ENCODE measurements at regions not wholly inside any gene's neighbourhood (a gene's known extent, or its start where the extent isn't known, plus 50 kb on each side); places are given as distances from the start of the nearest gene placed in this dataset.

DNA sequence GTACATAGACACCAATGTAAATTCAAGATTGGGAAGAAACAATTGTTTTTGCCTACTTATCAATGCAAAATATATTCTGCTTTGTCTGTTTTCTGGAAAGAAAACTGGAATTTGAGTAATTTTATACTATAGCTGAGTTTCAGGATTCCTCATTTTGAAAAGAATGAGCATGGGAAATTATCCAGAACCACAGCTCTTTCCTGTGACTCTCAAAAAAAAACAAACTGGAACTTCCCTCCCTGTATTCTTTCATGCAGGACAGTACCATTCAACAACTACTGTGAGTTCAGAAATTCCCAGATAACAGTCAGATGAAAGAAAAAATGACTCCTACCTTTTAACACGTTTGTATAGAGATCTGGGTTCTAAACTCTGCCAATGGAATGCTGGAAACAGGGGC, 372.4 kb downstream of the TGFB2 start:
- DNase-seq (ENCODE audit: low read depth) = no peak

DNA sequence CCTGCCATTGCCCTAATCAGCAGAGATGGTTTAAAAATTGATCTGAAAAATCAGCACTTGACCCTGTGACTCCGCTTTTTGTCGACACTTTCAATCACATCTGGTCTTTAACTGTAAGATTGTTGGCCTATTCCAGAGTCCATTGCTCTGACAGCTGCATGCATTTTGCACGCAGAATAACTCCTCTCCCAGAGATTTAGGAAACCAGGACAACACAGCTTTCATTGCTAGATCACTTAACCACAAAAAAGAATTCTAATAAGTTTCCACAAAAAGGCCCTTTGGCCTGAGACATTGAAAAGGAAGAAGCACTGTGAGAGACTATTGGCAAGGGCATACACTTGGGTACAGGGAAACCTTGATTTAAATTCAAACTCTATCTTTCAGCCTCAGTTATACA, 373.1 kb downstream of the TGFB2 start:
- DNase-seq (ENCODE audit: low read depth) = no peak

DNA sequence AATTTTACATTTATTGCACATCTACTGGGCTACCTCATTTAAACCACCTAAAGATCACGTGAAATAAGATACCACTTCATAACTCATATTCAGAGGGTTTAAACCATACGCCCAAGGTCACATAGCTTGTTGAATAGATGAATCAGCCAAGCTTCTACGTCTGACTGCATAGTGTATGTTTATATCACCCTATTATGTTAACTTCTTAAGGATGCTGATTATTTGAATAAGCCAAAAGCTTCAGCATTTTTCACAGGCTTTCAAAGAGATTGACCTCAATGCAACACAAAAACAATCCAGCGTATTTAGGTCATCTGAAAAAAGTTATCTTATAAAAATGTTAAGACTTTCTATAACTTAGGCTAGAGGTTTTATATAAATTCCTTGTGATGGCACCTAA, 373.8 kb downstream of the TGFB2 start:
- no peak for DNase-seq (ENCODE audit: low read depth)

DNA sequence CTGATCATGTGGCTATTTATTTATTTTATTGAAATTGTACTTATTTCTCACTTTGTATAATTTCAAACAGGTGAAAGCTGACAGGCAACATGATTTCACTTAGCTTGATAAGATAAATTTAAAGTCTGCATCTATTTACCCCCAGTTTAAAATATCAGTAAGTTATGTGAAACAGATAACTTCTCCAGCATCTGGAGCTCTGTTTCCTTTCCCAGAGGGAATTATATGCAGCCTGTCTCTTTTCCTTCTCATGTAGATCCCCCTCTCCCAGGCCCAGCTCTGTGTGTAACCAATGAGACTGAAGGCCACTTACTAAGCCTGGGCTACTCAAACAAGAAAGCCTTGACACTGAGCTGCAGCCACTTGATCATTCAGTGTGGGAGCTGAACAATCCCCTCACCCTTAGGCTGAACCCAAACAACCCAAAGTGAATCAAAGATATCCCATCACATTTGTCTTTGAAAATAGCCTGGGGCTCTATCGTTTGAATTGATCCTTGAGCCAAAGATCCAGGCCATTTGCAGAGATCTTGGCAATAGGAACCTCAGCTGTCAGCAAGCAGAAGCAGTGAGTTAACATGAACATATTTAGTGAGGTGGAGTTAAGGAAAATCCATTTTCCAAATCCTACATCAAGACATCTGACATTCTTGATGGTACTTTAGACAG, 383.9 kb downstream of the TGFB2 start:
- no peak for DNase-seq (ENCODE audit: low read depth)

DNA sequence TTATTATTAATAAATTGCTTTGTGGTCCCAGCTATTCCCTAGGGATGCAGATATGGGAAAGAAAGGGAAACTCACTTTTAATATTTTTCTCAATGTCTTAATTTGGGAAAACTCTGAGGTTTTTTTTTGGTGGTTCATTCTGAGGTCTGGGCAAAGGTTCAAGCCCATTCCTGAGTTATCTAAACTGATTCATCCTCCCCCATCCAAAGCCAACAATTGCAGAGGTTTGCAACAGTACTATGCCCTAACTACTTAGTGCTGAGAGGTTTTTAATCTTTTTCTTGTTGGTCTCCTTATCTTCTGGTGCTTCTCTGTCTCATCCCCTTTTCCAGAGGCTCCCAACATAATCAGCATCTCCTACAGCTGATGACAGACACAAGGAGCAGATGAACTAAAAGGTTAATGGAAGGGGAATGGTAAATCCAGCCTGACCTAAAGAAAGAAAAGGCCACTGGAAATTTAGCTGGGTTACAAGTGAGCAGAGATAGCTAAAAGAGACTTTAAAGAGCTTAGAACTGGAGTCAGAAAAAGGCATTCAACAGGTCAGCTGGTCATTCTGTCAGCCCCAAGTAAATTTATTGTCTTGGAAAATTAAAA, 390.4 kb downstream of the TGFB2 start:
- peak; percentile 51 for DNase-seq (ENCODE audit: low read depth)

DNA sequence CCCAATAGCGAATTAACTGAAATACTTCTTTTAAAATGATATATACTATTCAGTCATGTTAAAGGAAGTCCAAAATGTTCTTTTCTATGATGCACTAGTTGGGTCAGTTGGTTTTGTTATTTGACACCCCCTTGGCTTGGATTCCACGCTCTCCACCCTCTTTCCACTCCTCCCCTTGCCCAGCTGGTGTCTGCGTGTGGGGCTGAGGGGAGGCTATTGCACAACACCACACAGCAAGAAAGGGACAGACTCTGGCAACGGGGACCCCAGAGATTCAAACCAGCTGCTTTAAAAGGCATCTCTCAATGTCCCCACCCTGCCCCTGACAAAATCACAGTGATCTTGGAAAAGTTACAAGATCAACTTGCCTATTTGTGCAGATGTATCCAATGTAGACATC, 394.3 kb downstream of the TGFB2 start:
- DNase-seq (ENCODE audit: low read depth) = peak; percentile 82

DNA sequence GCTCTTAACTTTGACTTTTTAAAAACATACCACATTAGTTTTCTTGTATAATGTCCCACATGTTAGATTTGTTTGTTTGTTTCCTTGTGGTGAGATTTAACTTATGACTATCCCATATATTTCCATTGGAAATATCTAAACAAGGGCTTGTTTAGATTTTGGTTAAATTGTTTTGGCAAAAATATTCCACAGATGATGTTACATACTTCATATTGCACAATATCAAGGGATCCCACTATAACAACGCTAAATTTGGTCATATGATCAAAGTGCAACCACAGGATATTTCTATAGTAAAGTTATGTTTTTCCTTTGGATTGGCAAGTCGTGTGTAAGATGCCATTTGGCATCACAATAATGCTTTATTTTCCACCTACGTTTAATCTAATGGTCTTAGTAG, 396.7 kb downstream of the TGFB2 start:
- no peak for DNase-seq (ENCODE audit: low read depth)

DNA sequence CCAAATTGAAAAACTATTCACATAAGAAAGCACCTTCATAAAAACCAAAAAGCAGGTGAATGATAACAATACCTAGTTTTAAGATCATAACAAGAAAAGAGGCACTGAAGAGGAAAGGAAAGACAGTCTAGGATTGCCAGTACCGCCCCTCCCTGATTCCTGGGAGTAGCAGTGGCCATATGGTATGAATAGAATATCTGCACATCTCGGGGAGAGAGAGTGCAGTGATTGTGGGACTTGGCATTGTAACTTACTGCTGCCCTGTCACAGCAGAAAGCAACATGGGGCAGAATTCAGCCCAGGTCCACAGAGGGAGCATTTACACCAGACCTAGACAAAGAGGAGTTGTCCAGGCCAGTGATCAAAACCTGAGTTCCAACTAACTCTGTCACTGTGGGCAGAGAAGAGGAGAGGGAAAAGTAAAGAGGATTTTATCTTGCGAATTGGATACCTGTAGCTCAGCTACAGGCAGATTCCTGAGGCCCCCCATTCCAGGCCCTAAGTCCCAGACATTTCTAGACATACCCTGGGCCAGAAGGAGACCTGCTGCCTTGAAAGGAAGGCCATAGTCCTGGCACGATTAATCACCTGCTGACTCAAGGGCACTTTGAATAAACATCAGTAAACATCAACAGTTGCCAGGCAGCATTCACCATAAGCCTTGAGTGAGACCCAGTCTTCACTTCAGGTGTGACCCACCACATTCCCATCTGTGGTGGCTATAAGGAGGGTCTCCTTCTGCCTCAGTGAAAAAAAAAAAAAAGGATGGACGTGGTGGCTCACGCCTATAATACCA, 397.5 kb downstream of the TGFB2 start:
- DNase-seq (ENCODE audit: low read depth) = no peak

DNA sequence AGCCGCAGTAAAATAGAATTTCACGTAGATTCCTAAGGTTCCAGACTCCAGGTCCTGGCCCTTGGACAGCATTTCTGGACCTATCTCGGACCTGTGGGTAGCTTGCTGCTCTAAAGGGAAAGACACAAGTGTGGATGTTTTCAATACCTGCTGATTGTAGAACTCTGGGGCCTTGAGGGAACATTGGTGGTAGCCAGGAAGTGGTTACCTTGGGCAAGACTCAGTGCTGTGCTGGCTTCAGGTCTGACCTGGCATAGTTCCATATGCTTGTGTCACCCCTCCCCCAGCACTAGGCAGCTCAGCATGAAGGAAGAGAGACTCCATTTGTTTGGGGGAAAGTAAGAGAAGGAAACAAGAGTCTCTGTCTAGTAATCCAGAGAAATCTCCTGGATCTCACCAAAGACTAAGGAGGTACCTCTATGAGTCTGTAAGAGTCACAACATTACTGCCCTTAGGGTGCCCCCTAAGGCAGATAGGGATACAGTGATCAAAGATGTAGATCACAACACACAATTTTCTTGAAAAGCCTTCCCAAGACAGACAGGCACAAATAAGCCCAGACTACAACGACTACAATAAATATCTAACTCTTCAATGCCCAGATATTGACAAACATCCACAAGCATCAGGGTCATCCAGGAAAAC, 398.8 kb downstream of the TGFB2 start:
- no peak for DNase-seq (ENCODE audit: low read depth)

DNA sequence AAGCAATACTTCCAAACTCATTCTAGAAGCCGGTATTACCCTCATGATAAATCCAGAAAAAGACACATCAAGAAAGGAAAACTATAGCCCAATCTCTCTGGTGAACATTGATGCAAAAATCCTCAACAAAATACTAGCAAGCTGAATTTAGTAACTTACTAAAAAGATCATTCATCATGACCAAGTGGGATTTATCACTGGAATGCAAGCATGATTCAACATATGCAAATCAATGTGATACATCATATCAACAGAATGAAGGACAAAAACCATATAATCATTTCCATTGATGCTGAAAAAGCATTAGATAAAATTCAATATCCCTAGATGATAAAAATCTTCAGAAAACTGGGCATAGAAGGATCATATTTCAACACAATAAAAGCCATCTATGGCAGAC, 402.9 kb downstream of the TGFB2 start:
- no peak for DNase-seq (ENCODE audit: low read depth)

DNA sequence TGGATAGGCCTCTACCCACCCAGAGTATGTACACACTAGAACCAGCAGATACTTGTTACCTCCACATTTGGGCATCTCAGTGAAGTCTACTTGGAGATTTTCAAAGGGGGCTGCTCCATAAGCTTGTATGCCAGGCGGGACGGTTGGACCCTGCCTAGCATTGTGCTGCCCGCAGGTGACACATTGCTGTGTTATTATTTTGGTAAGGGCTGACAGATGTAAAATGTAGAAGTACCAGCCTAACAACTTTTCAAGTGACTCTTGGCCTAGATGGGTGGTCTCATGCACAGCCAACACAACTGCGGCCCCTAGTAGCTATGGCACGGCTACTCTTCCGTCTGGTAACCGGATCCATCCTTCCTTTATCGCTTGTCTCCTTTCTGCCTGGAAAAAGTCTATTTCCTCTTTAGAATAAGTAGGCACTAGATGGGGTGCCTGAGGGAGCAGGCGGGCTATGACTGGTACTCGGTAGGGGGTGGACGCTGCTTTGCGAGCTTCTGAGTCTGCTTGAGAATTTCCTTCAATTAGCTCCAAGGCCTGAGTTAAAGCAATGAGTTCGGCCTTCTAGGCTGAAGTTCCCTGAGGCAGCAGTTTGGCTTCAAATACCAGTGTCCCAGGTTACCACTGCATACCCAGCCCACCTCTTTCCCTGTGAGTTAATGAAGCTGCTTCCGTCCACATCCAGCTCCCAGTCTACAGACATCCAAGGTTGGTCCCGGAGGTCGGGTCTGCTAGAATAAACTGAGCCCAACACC, 405.3 kb downstream of the TGFB2 start:
- DNase-seq (ENCODE audit: low read depth) = no peak

DNA sequence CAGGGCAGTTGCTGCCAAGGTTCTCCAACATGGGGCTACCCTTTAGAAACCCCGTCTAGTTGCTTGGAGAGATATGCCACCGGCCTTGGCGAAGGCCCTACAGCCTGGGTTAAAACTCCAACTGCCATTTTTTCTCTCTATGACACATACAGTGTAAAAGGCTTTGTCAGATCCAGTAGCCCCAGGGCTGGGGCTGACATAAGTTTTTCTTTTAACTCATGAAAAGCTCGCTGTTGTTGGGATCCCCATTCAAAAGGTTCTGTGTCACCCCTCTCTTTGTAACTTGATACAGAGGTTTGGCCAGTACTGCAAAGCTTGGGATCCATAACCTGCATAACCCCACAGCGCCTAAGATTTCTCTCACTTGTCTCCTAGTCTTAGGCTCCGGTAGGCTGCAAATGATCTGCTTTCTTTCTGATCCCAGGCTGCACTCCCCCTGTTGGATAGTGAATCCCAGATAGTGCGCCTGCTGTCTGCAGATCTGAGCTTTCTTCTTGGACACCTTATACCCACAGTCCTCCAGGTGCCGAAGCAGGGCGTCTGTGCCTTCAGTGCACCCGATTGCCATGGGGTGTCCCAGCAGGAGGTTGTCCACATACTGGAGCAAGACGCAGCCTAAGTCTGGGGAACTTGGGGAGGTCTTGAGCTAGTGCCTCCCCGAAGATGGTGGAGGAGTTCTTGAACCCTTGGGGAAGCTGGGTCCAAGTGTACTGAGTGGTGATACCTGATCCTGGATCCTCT, 406.2 kb downstream of the TGFB2 start:
- DNase-seq (ENCODE audit: low read depth) = no peak

DNA sequence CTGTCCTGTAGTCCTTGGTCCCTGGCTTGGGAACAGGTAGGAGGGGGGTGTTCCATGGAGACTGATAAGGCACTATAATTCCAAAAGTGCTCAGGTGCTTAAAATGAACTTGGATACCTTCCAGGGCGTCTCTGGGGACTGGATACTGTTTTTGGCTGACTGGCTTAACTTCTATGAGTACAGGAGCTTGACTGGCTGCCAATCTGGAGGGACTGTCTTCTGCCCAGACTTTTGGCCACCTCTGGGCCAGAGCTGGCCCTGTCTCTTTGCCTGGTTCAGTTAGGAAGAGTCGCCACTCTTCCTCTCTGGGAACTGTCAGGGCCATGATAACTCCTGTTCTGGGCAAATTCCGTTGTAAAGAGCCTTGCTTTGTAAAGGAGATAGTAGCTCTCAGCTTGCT, 407.0 kb downstream of the TGFB2 start:
- no peak for DNase-seq (ENCODE audit: low read depth)

DNA sequence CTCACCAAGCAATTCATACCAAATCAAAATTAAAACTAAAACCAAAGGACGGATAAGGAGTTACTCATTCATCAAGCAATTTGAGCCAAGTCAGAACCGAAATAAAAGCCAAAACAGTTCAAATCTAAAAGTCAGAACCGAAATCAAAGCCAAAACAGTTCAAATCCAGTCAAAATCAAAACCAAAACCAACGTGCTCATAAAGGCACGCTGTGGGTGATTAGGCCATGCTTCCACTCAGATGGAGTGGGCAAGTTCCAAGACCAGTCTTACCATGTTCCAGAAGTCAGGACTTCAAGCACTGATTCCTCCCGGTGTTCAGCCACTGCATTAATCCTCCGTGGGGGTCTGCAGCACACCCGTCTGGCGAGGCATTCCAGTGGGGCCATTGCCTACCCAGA, 409.3 kb downstream of the TGFB2 start:
- DNase-seq (ENCODE audit: low read depth) = no peak

DNA sequence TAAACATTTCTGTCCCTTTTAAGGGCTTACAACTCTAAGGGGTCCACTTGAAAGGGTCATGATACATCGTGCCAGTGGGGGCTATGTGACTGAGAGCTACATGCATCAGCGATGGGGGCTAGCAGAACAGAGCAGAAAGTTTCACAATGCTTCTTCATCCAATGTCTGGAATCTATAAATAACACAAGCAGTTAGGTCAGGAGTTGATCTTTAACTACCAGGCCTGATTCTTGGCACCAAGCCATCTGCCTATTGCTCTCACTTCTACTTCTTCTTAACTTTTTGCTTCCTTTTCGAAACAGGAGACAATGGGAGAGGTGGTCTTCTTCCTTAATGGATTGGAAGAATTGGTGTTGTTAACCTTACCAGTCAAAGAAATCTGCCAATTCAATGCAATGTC, 410.0 kb downstream of the TGFB2 start:
- DNase-seq (ENCODE audit: low read depth) = no peak

DNA sequence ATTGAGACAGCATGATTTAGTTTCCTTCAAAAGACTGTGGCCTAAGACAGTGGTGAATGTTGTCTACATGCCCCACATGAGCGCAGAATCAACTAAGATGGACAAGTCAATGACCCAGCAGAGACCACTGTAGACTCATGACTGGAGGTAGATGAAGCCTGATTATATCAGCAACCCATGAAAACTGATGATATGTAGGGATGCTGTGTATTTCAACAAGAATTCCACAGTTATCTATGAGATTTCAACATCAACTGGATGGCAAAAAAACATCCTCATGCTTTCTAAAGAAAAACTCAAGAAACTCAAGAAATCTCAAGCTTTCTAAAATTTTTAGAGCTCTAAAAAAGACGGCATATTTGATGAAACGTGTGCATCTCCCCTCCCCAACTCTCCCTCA, 413.9 kb upstream of the LYPLAL1 start:
- DNase-seq (ENCODE audit: low read depth) = no peak

DNA sequence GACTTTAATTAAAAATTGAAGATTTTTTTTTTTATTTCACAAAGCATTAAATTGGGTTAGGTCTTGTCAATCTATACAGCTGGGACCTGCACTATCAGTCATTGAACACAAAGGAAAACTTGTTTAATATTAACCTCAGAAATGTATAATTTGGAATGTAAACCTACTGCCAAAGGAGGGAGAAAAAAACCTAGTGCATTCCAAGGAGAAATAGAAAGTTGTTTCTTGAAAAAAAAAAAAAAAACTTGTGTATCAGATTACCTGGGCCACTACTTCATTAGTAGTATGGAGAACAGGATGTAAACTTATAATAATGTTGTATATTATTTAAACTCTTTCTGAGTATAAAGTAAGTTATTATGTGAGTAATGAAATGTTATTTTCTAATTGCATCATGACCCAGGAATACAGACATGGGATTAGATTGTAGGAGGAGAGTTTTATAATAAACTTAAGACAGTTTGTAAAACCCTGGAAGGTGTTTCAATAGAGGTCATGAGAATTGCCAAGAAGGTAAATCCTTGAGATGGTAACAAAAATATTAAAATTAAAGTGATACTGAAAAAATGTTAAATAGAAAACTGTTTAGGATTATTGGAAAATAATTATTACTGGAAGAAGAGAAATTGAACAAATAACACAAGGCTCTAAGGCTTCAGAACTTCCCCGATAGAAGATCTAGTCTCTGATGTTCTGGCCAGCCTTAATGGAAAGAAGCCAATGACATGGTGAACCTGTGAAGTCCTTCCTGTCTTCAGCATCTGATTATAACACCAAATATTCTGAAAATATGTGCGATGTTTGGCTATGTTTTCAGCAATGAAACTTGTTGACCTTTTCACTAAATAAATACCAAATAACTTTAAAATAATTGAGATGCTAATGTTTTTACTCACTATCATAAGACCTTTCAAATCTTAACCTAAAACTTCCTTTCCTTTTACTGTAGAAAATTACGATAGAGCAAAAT, 412.8 kb upstream of the LYPLAL1 start:
- DNase-seq (ENCODE audit: low read depth) = no peak

DNA sequence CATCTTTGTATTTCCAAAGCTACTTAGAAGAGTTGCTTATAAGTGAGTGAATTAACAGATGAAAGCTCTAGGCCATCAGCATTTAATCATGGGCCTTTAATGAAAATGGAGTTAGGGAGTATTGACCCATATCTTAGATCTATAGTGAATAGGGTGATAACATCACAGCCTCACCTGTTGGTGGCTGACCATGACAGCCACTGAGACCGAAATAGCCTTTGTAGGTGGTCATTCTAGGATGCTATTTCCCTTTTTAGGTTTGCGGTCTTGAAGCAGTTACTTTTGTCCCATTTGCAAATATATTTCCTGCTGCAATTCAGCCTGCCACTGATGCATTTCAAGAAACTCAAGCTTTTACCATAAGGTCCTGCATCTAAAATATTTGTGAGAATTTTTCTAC, 410.1 kb upstream of the LYPLAL1 start:
- no peak for DNase-seq (ENCODE audit: low read depth)

DNA sequence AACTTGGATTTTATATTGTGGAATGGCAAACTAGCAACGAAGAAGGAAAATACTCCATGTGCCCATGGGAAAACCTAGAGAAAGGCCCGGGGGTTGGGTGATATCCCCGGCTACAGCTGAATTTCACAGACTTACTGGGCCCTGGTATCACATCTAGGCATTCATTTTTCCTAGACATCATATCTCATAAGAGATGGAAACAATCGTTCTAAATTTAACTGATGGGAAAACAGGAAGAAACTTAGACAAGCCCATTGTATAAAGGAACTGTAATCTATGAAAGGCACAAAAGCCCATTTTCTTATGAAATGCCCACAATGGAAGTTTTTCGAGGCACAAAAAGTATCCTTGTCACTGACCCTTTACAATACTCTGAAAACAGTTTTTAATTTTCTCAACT, 407.9 kb upstream of the LYPLAL1 start:
- no peak for DNase-seq (ENCODE audit: low read depth)

DNA sequence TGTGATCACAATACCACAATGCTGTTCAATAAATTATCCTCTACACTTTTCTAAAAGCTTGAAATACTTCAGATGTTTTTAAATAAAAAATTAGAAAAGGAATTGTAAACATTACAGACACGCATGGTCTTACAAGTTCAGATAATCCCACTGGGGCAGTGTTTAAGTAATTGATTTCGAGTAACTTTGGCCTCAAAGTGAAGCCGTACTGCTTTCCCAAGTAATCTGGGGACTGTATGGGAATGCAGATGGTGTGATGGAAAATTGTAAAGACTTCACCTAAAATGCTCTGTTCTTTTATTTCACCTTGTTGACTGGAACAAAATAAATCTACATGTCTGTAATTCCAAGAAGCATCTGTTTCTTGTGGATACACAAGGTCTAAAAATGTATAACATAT, 401.7 kb upstream of the LYPLAL1 start:
- DNase-seq (ENCODE audit: low read depth) = no peak
